GM12873 (cell line): ENCODE measurements at regions not wholly inside any gene's neighbourhood (a gene's known extent, or its start where the extent isn't known, plus 50 kb on each side); places are given as distances from the start of the nearest gene placed in this dataset.
A peak's percentile ranks its signal among the peaks of the same experiment; 100 is the strongest.

Source experiments
- TF ChIP-seq, protein P1 (sequence below): IDR thresholded peaks from 2 replicates; pipeline ENCODE4 v1.5.1; 2012; ENCODE audit warnings: low read depth, mild to moderate bottlenecking, moderate library complexity, low read length, control low read depth; ENCODE audit not compliant: insufficient read depth; ENCODE audit errors: missing control alignments

DNA sequence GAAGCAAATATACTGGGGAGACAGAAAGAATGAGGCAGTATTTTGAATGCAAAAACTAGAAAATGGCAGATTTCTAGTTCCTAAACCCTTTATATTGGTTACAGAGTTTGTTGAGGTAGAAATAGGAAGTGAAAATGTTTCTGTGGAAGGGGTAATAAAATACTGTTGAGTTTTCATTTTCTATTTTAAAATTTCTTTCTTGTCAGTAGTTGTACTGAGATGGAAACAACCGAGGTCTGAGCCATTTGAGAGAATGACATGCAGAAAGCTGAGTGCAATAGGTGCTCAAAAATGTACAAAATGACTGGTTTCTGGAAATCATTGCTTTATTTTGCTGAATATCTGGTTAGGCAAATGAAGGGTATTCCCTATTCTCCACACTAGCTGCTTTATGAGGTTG, 361.4 kb downstream of the CHL1 start:
- TF ChIP-seq, protein P1, sequence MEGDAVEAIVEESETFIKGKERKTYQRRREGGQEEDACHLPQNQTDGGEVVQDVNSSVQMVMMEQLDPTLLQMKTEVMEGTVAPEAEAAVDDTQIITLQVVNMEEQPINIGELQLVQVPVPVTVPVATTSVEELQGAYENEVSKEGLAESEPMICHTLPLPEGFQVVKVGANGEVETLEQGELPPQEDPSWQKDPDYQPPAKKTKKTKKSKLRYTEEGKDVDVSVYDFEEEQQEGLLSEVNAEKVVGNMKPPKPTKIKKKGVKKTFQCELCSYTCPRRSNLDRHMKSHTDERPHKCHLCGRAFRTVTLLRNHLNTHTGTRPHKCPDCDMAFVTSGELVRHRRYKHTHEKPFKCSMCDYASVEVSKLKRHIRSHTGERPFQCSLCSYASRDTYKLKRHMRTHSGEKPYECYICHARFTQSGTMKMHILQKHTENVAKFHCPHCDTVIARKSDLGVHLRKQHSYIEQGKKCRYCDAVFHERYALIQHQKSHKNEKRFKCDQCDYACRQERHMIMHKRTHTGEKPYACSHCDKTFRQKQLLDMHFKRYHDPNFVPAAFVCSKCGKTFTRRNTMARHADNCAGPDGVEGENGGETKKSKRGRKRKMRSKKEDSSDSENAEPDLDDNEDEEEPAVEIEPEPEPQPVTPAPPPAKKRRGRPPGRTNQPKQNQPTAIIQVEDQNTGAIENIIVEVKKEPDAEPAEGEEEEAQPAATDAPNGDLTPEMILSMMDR: no peak

- TF ChIP-seq, protein P1: no peak
These were observed 371.1 kb downstream of the CHL1 start for GRCh38 chr3:567488-568185.

DNA sequence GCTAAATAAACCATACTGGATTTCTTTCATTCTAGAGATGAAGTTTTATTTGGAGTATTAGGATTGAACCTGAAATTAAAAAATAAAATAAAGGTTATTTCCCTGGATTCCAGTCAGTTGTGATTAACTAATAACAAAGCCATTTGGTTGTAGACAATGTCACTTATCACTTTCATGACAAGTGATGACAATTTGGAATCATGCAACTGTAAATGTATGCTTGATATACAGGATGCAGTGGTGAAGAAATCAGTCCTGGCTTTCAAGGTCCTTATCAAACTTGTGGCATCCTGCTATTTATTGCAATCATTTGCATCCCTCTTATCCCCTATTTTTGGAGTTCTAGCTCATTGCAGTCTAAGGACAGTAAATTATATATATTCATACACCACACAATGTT, 425.2 kb downstream of the CHL1 start:
- TF ChIP-seq, protein P1: no peak

DNA sequence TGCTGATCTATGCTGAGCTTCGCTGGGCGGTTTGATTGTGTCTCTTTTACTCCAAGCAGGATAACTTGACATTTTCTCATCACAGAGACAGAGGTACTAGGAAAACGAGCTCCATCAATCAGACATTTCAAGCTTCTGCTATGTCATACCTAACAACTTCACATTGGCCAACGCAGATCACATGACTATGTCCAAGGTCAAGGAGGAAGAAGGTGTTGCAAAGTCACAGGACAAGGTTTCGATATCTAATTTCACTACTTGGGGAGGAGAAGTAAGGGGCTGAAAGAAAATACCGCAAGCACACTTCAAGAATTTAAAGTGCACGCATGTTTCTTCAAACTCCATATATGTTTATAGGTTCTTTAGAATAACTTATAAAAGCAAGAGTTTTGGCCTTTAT, 425.8 kb downstream of the CHL1 start:
- TF ChIP-seq, protein P1: no peak

DNA sequence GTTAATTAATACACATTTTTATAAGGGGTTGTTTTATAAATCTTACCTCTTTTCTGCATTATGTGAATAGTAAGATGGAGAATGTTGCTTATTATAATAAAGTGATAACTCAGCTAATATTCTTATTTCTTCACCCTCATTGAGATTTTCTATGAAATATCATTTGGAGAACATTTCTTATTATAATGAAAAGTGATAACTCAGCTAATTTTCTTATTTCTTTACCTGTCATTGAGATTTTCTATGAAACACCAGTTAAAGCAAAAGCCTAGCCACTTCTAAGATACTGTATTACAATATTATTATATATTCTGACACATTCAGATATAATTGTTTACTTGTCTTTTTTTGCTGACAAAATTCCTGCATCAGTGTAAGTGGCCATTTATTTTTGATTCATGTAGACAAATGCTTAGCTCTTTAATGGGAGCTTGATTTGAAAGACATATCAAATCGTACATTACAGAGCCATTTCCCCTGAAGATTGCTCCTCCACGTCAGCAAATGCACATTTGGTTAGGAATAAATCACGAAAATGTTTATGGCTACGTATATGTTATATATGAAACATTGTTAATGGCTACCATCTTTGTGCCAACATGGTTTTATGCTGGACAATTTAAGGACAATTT, 427.5 kb downstream of the CHL1 start:
- TF ChIP-seq, protein P1: no peak

GRCh38 chr3:632571-633170, 436.1 kb downstream of the CHL1 start:
- TF ChIP-seq, protein P1: peak; percentile 82

DNA sequence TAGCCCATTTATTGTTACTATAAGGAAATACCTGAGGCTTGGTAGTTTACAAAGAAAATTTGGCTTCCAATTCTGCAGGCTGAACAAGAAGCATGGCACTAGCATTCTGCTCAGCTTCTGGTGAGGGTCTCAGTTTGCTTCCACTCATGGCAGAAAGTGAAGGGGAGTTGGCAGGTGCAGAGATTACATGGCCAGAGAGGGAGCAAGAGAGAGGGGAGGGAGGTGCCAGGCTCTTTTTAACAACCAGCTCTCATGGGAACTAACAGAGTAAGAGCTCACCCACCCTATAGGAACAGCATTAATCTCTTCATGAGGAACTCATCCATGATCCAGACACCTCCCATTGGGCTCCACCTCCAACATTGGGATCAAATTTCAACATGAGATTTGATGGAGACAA, 437.9 kb downstream of the CHL1 start:
- TF ChIP-seq, protein P1: no peak
